ENCODE measurements at regions not wholly inside any gene's neighbourhood (a gene's known extent, or its start where the extent isn't known, plus 50 kb on each side); places are given as distances from the start of the nearest gene placed in this dataset.

GRCh38 chr3:63151897-63152296 is 126.2 kb upstream of the SYNPR start:
- TF ChIP-seq CTCF (IDR thresholded peaks at IDR 0.05; ENCODE audit: poor library complexity) (no peak), EZH2 (IDR thresholded peaks at IDR 0.05; ENCODE audit: borderline replicate concordance) (no peak), EZH2phosphoT487 (IDR thresholded peaks at IDR 0.05; ENCODE audit: low read depth, severe bottlenecking, unreplicated experiment) (no peak)

Data from hepatocyte (in vitro differentiated cells).